ENCODE measurements at regions not wholly inside any gene's neighbourhood (a gene's known extent, or its start where the extent isn't known, plus 50 kb on each side); places are given as distances from the start of the nearest gene placed in this dataset.

GRCh38 chr14:53626761-53627160 lies 329.9 kb downstream of the BMP4 start:
- 9% methylated on average over 2 of the region's 2 CpGs for WGBS (ENCODE audit: low lambda C conversion rate)
- CTCF ChIA-PET = no interaction called here

GRCh38 chr14:53622447-53622846 lies 334.2 kb downstream of the BMP4 start:
- H3K27ac ChIP-seq (ENCODE audit: low read depth in 2 of 2, low read length in 1 of 2) = no peak overlapping the region
- no peaks in the 10 kb centered on the region for H3K9me2 ChIP-seq
- no peak overlapping the region for H3K4me3 ChIP-seq (ENCODE audit: low read depth in 2 of 2, low read length in 1 of 2)
- CTCF ChIA-PET = no interaction called here
- H3K36me3 ChIP-seq (replicated peaks in 1 of 2; ENCODE audit: control insufficient read depth in 1 of 2, insufficient read depth in 2 of 2, low read length in 1 of 2) = no peaks in the 10 kb centered on the region
- no peaks in the 10 kb centered on the region for H4K20me1 ChIP-seq (ENCODE audit: insufficient read depth)
- H3K4me2 ChIP-seq = no peak overlapping the region
- no peak overlapping the region for H2AFZ ChIP-seq (ENCODE audit: low read depth)
- H3K4me1 ChIP-seq (ENCODE audit: control insufficient read depth in 1 of 2, insufficient read depth in 2 of 2, low read depth in 1 of 2, low read length in 1 of 2) = no peaks in the 10 kb centered on the region
- TF ChIP-seq ELF1 (IDR thresholded peaks at IDR 0.05) = no peak
- TF ChIP-seq CTCF (IDR thresholded peaks at IDR 0.05) = no peak
- TF ChIP-seq CHD2 (IDR thresholded peaks at IDR 0.05; ENCODE audit: low read length, partially characterized antibody) = no peak
- TF ChIP-seq RFX5 (IDR thresholded peaks at IDR 0.05; ENCODE audit: low read length) = no peak
- POLR2A ChIA-PET = no interaction called here
- no peaks in the 10 kb centered on the region for H3K9me3 ChIP-seq
- H3F3A ChIP-seq (replicated peaks; ENCODE audit: insufficient read depth) = no peaks in the 10 kb centered on the region
- no peak for DNase-seq
- 28% methylated on average over 3 of the region's 3 CpGs for WGBS (ENCODE audit: low lambda C conversion rate)
- H3K27me3 ChIP-seq (ENCODE audit: insufficient read depth) = no peaks in the 10 kb centered on the region
- H3K9ac ChIP-seq = no peak overlapping the region
- no peaks in the 10 kb centered on the region for H3K79me2 ChIP-seq (ENCODE audit: insufficient read depth)

More at GRCh38 chr14:53626761-53627160, 329.9 kb downstream of the BMP4 start:
- H3K9me3 ChIP-seq = no peaks in the 10 kb centered on the region
- H3F3A ChIP-seq (replicated peaks; ENCODE audit: insufficient read depth) = no peaks in the 10 kb centered on the region
- no peak overlapping the region for H3K4me2 ChIP-seq
- no peaks in the 10 kb centered on the region for H3K36me3 ChIP-seq (replicated peaks in 1 of 2; ENCODE audit: control insufficient read depth in 1 of 2, insufficient read depth in 2 of 2, low read length in 1 of 2)
- no peaks in the 10 kb centered on the region for H3K27me3 ChIP-seq (ENCODE audit: insufficient read depth)
- H4K20me1 ChIP-seq (ENCODE audit: insufficient read depth) = no peaks in the 10 kb centered on the region
- TF ChIP-seq RAD21 (IDR thresholded peaks at IDR 0.05; ENCODE audit: low read length) = no peak
- TF ChIP-seq USF2 (IDR thresholded peaks at IDR 0.05; ENCODE audit: borderline replicate concordance, low read depth, low read length) = no peak
- TF ChIP-seq EP300 (IDR thresholded peaks at IDR 0.05; ENCODE audit: borderline replicate concordance in 1 of 2, low read depth in 1 of 2, low read length in 1 of 2) = no peak
- no peak for TF ChIP-seq SIN3A (IDR thresholded peaks at IDR 0.05; ENCODE audit: borderline replicate concordance, low read depth, low read length)
- no peak for TF ChIP-seq RXRA (IDR thresholded peaks at IDR 0.05; ENCODE audit: borderline replicate concordance, low read depth)
- DNase-seq = no peak
- H2AFZ ChIP-seq (ENCODE audit: low read depth) = no peak overlapping the region
- no peaks in the 10 kb centered on the region for H3K79me2 ChIP-seq (ENCODE audit: insufficient read depth)
- no peak overlapping the region for H3K4me3 ChIP-seq (ENCODE audit: low read depth in 2 of 2, low read length in 1 of 2)
- no peaks in the 10 kb centered on the region for H3K9me2 ChIP-seq
- H3K27ac ChIP-seq (ENCODE audit: low read depth in 2 of 2, low read length in 1 of 2) = no peak overlapping the region
- H3K4me1 ChIP-seq (ENCODE audit: control insufficient read depth in 1 of 2, insufficient read depth in 2 of 2, low read depth in 1 of 2, low read length in 1 of 2) = no peaks in the 10 kb centered on the region
- no peak overlapping the region for H3K9ac ChIP-seq
- POLR2A ChIA-PET = no interaction called here

- Histone ChIP-seq H3K9me3 (no peaks in the 10 kb centered on the region), H3K4me2 (no peak overlapping the region), H3K9ac (no peak overlapping the region), H3K79me2 (ENCODE audit: insufficient read depth) (no peaks in the 10 kb centered on the region), H3F3A (replicated peaks; ENCODE audit: insufficient read depth) (no peaks in the 10 kb centered on the region), H3K9me2 (no peaks in the 10 kb centered on the region), H3K4me3 (ENCODE audit: low read depth in 2 of 2, low read length in 1 of 2) (no peak overlapping the region), H3K36me3 (replicated peaks in 1 of 2; ENCODE audit: control insufficient read depth in 1 of 2, insufficient read depth in 2 of 2, low read length in 1 of 2) (no peaks in the 10 kb centered on the region), H2AFZ (ENCODE audit: low read depth) (no peak overlapping the region), H4K20me1 (ENCODE audit: insufficient read depth) (no peaks in the 10 kb centered on the region), H3K4me1 (ENCODE audit: control insufficient read depth in 1 of 2, insufficient read depth in 2 of 2, low read depth in 1 of 2, low read length in 1 of 2) (no peaks in the 10 kb centered on the region), H3K27me3 (ENCODE audit: insufficient read depth) (no peaks in the 10 kb centered on the region), H3K27ac (ENCODE audit: low read depth in 2 of 2, low read length in 1 of 2) (no peak overlapping the region)
- CTCF ChIA-PET = no interaction called here
- TF ChIP-seq MEF2A (IDR thresholded peaks at IDR 0.05; ENCODE audit: borderline replicate concordance, low read depth) (no peak), GABPA (IDR thresholded peaks at IDR 0.05; ENCODE audit: low read depth) (no peak), FOXJ3 (CRISPR knock-in tag; IDR thresholded peaks at IDR 0.05) (no peak)
- DNase-seq = no peak
- 3% methylated on average over 2 of the region's 2 CpGs for WGBS (ENCODE audit: low lambda C conversion rate)
- POLR2A ChIA-PET = no interaction called here
These were observed 334.7 kb downstream of the BMP4 start for GRCh38 chr14:53621921-53622320.
